ENCODE measurements at regions not wholly inside any gene's neighbourhood (a gene's known extent, or its start where the extent isn't known, plus 50 kb on each side); places are given as distances from the start of the nearest gene placed in this dataset.

DNA sequence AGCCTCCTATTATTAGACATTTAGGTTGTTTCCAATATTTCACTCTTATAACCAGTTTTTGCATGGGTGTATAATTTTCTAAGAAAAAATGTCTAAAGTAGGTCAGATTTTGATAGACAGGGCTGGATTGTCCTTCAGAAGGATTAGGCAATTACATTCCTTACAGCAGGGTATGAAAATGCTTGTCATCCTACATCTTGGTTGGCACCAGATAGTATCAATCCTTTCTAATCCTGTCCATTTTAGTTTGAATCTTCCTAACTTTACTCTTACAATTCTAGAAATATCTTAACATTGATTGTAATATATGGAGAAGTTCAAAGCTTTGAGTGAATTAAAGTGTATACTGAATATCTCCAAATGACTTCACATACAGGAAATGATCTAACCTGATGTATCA is 63.0 kb upstream of the ZBED5 start:
- H3K4me1 Mint-ChIP-seq (ENCODE audit: low read depth): no peaks in the 10 kb centered on the region
- H3K36me3 Mint-ChIP-seq (ENCODE audit: low read depth): peaks cover 4% of the 10 kb centered on the region
- H3K9me3 Mint-ChIP-seq: peaks cover 17% of the 10 kb centered on the region
- H3K4me3 Mint-ChIP-seq: no peak overlapping the region
- intact Hi-C loops (cut with micrococcal nuclease): no loop called here
- H3K27ac Mint-ChIP-seq: no peak overlapping the region
- DNase-seq: no peak
- no peaks in the 10 kb centered on the region for H3K27me3 Mint-ChIP-seq (ENCODE audit: low read depth)
- CTCF ChIA-PET: interaction anchor here (0.6 to 1.4 kb wide), 4 partner anchors 12 to 128 kb away, joined by 4 read pairs; no protein-coding TSS in a partner anchor

DNA sequence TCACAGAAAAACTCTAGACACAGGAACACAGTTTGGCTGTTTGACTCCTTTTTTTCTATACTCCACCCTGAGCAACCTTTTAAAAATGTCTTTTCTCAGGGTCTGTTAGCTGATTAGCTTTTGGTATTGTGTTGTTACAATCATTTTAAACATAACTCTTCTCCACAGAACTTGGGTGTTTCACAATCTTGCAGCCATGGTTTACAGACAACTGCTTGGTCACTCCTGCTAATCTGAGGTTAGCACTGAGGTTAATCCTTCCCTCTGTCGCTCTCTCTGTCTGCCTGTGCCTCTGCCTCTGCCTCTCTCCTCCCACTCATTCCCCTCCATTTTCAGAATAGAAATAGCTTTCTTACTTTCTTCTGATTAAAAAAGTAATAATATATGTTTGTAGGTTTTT is 62.4 kb upstream of the ZBED5 start:
- CTCF ChIA-PET: interaction anchor here (0.6 to 1.4 kb wide), 5 partner anchors 12 to 127 kb away, joined by 4 read pairs; no protein-coding TSS in a partner anchor
- Mint-ChIP-seq H3K36me3 (ENCODE audit: low read depth) (peaks cover 4% of the 10 kb centered on the region), H3K27ac (no peak overlapping the region), H3K4me3 (no peak overlapping the region), H3K9me3 (peaks cover 17% of the 10 kb centered on the region), H3K27me3 (ENCODE audit: low read depth) (no peaks in the 10 kb centered on the region), H3K4me1 (ENCODE audit: low read depth) (no peaks in the 10 kb centered on the region)
- DNase-seq: no peak
- intact Hi-C loops (cut with micrococcal nuclease): no loop called here

DNA sequence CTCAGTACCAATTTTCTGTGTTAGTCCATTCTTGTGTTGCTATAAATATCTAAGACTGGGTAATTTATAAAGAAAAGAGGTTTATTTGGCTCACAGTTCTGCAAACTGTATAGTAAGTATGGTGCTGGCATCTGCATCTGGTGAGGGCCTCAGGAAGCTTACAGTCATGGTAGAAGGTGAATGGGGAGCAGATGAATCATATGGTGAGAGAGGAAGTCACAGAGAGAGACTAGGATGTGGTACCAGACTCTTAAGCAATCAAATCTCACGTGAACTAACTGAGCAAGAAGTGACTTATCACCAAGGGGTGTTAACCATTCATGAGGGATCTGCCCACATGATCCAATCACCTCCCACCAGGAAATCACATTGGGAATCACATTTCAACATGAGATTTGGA is 60.8 kb upstream of the ZBED5 start:
- Mint-ChIP-seq H3K4me3 (no peak overlapping the region), H3K4me1 (ENCODE audit: low read depth) (no peaks in the 10 kb centered on the region)
- CTCF ChIA-PET: no interaction called here

DNA sequence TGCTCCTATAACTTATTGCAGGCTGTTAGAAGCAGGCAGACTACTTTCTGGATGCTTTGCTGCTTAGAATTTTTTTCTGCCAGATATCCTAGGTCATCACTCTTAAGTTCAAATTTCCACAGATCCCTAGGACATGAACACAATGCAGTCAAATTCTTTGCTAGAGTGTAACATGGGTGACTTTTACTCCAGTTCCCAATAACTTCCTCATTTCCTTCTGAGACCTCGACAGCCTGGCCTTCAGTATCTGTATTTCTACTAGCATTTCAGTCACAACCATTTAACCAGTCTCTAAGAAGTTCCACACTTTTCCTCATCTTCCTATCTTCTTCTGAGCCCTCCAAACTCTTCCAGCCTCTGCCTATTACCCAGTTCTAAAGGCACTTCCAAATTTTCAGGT is 60.4 kb upstream of the ZBED5 start:
- Mint-ChIP-seq H3K36me3 (ENCODE audit: low read depth) (peaks cover 4% of the 10 kb centered on the region), H3K4me3 (no peak overlapping the region), H3K27me3 (ENCODE audit: low read depth) (no peaks in the 10 kb centered on the region), H3K4me1 (ENCODE audit: low read depth) (no peaks in the 10 kb centered on the region), H3K27ac (no peak overlapping the region), H3K9me3 (peaks cover 17% of the 10 kb centered on the region)
- no peak for DNase-seq
- CTCF ChIA-PET: interaction anchor here (0.5 kb wide), 1 partner anchor 12 kb away, joined by 3 read pairs; no protein-coding TSS in a partner anchor
- intact Hi-C loops (cut with micrococcal nuclease): no loop called here

More for the DNA sequence above, 60.8 kb upstream of the ZBED5 start:
- H3K27ac Mint-ChIP-seq: no peak overlapping the region
- peaks cover 17% of the 10 kb centered on the region for H3K9me3 Mint-ChIP-seq
- intact Hi-C loops (cut with micrococcal nuclease): no loop called here
- H3K36me3 Mint-ChIP-seq (ENCODE audit: low read depth): peaks cover 4% of the 10 kb centered on the region
- H3K27me3 Mint-ChIP-seq (ENCODE audit: low read depth): no peaks in the 10 kb centered on the region
- DNase-seq: no peak

DNA sequence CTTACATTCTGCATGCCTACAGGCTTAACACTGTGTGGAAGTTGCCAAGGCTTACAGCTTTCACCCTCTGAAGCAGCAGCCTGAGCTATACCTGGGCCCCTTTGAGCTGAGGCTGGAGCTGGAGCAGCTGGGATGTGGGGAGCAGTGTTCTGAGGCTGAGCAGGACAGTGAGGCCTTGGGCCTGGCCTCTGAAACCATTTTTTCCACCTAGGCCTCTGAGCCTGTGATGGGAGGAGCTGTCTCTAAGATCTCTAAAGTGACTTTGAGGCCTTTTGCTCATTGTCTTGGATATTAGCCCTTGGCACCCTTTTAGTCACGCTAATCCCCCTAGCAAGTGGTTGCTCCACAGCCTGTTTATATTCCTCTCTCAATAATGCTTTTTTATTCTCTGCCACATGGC is 59.9 kb upstream of the ZBED5 start:
- DNase-seq: no peak
- CTCF ChIA-PET: interaction anchor here (0.5 to 1.1 kb wide), 4 partner anchors 12 to 1268 kb away, joined by 3 to 4 read pairs (median 3); no protein-coding TSS in a partner anchor
- Mint-ChIP-seq H3K36me3 (ENCODE audit: low read depth) (peaks cover 4% of the 10 kb centered on the region), H3K4me3 (no peak overlapping the region), H3K27ac (no peak overlapping the region), H3K4me1 (ENCODE audit: low read depth) (no peaks in the 10 kb centered on the region), H3K27me3 (ENCODE audit: low read depth) (no peaks in the 10 kb centered on the region), H3K9me3 (peaks cover 17% of the 10 kb centered on the region)
- intact Hi-C loops (cut with micrococcal nuclease): no loop called here

DNA sequence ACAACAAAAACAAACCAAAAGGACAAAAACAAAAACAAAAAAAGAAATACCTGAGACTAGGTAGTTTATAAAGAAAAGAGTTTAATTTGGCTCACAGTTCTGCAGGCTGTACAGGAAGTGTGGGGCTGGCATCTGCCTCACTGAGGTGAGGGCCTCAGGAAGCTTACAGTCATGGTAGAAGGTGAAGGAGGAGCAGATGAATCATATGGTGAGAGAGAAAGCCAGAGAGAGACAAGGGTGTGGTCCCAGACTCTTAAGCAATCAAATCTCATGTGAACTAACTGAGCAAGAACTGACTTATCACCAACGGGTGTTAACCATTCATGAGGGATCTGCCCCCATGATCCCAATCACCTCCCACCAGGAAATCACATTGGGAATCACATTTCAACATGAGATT is 58.8 kb upstream of the ZBED5 start:
- H3K9me3 Mint-ChIP-seq: peaks cover 17% of the 10 kb centered on the region
- H3K27ac Mint-ChIP-seq: no peak overlapping the region
- peaks cover 4% of the 10 kb centered on the region for H3K36me3 Mint-ChIP-seq (ENCODE audit: low read depth)
- no peaks in the 10 kb centered on the region for H3K27me3 Mint-ChIP-seq (ENCODE audit: low read depth)
- CTCF ChIA-PET: no interaction called here
- no peaks in the 10 kb centered on the region for H3K4me1 Mint-ChIP-seq (ENCODE audit: low read depth)
- DNase-seq: no peak
- intact Hi-C loops (cut with micrococcal nuclease): no loop called here
- no peak overlapping the region for H3K4me3 Mint-ChIP-seq

DNA sequence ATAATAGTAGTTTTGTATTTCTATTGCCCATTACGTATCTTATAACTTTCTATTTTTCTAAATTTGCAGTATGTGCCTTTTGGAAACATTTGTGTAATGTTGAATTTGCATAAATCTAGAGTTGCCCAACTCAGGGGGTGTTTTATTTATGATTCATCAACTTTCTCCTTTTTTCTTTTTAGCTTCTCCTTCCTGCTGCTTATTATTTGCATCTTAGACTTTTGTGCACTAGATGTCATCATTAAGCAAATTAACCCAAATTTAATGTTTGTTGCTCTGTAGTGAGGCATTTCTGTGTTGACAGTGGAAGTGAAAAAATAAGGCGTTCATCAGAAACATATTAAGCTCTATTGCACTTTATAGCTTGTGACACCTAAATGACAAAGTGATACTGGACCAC is 56.2 kb upstream of the ZBED5 start:
- no peaks in the 10 kb centered on the region for H3K27me3 Mint-ChIP-seq (ENCODE audit: low read depth)
- intact Hi-C loops (cut with micrococcal nuclease): no loop called here
- CTCF ChIA-PET: interaction anchor here (0.6 to 2.6 kb wide), 6 partner anchors 11 to 483 kb away, joined by 3 to 10 read pairs (median 5); no protein-coding TSS in a partner anchor
- peaks cover 17% of the 10 kb centered on the region for H3K9me3 Mint-ChIP-seq
- H3K36me3 Mint-ChIP-seq (ENCODE audit: low read depth): peaks cover 4% of the 10 kb centered on the region
- no peak overlapping the region for H3K27ac Mint-ChIP-seq
- DNase-seq: no peak
- no peaks in the 10 kb centered on the region for H3K4me1 Mint-ChIP-seq (ENCODE audit: low read depth)
- no peak overlapping the region for H3K4me3 Mint-ChIP-seq

DNA sequence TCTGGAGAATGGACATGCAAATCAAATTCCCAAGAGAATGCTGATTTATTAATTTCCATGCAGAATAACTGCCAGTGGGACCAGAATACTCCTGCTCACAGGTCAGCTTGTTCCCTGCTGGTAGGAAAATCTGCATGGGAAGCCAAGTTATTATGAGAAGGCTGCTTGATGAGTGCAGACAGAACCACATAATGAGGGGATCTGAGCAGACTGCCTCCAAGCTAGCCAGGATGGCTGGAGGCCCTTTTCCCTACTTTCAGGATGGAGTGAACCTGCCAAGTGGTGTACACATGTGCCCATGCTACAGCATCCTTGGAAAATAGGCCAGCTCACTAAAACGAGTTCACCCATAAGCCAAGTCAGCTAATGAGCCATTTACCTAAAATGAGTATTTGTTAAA is 55.2 kb upstream of the ZBED5 start:
- intact Hi-C loops (cut with micrococcal nuclease): no loop called here
- CTCF ChIA-PET: interaction anchor here (2.6 kb wide), 1 partner anchor 120 kb away, joined by 10 read pairs; no protein-coding TSS in a partner anchor
- Mint-ChIP-seq H3K4me3 (no peak overlapping the region), H3K27me3 (ENCODE audit: low read depth) (no peaks in the 10 kb centered on the region), H3K36me3 (ENCODE audit: low read depth) (peaks cover 1% of the 10 kb centered on the region), H3K27ac (no peak overlapping the region), H3K9me3 (peaks cover 9% of the 10 kb centered on the region), H3K4me1 (ENCODE audit: low read depth) (no peaks in the 10 kb centered on the region)
- no peak for DNase-seq

DNA sequence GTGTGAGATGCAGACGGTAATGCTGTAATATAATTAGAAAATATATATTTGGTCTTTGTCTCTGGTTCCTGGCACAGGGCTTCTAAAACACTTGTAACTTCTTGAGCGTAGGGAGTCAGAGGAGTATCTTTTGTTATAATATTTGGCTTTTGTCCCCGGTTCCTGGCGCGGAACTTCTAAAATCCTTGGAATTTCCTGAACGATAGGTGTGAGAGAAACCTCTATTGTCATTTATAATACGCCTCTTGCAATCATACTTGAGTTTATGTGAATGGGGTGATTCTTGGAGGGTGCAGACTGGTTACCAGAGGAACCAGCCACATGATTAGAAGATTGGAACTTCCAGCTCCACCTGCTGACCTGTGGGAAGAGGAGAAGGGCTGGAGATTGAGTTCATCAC is 54.1 kb upstream of the ZBED5 start:
- CTCF ChIA-PET: interaction anchor here (1.0 kb wide), 1 partner anchor 11 kb away, joined by 3 read pairs; no protein-coding TSS in a partner anchor
- H3K9me3 Mint-ChIP-seq: peaks cover 7% of the 10 kb centered on the region
- no peak for DNase-seq
- H3K27me3 Mint-ChIP-seq (ENCODE audit: low read depth): no peaks in the 10 kb centered on the region
- intact Hi-C loops (cut with micrococcal nuclease): no loop called here
- no peak overlapping the region for H3K4me3 Mint-ChIP-seq
- H3K27ac Mint-ChIP-seq: no peak overlapping the region
- no peaks in the 10 kb centered on the region for H3K4me1 Mint-ChIP-seq (ENCODE audit: low read depth)
- no peaks in the 10 kb centered on the region for H3K36me3 Mint-ChIP-seq (ENCODE audit: low read depth)

DNA sequence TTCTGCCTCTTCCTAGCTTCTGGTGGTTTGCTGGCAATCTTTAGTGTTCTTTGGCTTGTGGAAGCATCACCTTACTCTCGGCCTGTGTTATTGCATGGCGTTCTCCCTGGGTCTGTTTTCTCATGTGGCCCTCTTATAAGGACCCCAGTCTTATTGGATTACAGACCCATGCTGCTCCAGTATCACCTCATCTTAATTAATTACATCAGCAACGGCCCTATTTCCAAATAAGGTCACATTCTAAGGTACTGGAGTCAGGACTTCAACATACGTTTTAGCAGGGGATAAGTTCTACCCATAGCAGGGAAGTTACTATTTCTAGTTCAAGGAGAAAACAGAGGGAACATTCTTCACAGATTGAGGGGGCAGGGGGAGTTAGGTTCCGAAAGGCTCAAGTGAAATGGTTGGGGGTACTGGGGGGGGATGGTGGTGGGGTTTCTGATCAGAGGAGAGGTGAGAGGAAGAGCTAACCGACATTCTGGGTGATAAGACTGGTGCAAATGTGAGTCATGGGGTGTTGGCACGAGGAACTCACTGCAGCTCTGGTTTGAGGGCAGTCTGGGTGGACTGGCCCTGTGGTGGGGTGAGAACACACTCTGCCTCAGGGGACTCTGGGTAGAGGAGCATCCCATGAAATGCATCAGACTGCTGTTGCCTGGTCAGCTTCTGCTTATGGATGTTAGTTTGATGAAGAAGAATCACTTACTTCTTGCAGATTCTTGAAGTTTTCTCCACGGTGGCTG is 51.5 kb upstream of the ZBED5 start:
- no peak overlapping the region for H3K4me3 Mint-ChIP-seq
- intact Hi-C loops (cut with micrococcal nuclease): no loop called here
- CTCF ChIA-PET: interaction anchor here (1.0 kb wide), 1 partner anchor 115 kb away, joined by 4 read pairs; no protein-coding TSS in a partner anchor
- H3K27me3 Mint-ChIP-seq (ENCODE audit: low read depth): no peaks in the 10 kb centered on the region
- H3K4me1 Mint-ChIP-seq (ENCODE audit: low read depth): no peaks in the 10 kb centered on the region
- no peaks in the 10 kb centered on the region for H3K36me3 Mint-ChIP-seq (ENCODE audit: low read depth)
- H3K9me3 Mint-ChIP-seq: no peaks in the 10 kb centered on the region
- no peak overlapping the region for H3K27ac Mint-ChIP-seq
- no peak for DNase-seq

DNA sequence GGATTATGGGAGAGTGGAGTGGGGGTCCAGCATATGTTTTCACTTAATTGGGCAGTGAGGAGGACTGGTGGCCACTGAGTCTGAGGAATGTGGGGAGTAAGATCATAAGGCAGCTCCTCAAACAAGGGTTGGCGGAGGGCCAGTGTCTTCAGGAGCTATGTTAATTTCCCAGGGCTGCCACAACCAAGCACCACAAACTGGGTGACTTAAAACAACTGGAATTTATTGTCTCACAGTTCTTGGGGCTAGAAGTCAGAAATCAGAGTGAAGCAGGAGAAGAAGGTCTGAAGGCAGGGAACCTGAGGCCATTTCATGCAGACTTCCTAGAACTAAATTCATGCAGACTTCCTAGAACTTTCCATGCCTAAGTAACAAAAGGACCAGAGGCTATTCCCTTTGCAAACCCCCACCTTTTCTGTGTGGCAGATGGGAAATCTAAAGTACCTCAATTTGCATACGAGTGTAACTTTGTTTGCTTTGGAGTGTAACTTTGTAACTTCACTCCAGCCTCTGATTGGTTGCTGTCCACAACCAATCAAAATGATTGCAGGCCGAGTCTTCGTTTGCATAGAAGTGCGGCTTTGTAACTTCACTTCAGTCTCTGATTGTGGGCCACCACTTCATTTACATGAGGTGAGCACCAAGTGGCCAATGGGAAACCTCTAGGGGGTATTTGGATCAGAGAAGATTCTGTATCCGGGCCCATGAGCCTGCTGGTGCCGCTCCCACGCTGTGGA is 50.5 kb upstream of the ZBED5 start:
- Mint-ChIP-seq H3K27me3 (ENCODE audit: low read depth) (no peaks in the 10 kb centered on the region), H3K27ac (no peak overlapping the region), H3K36me3 (ENCODE audit: low read depth) (no peaks in the 10 kb centered on the region), H3K4me1 (ENCODE audit: low read depth) (no peaks in the 10 kb centered on the region), H3K9me3 (no peaks in the 10 kb centered on the region), H3K4me3 (no peak overlapping the region)
- intact Hi-C loops (cut with micrococcal nuclease): no loop called here
- CTCF ChIA-PET: interaction anchor here (1.5 to 2.4 kb wide), 2 partner anchors 26 to 29 kb away, joined by 3 to 7 read pairs; no protein-coding TSS in a partner anchor
- DNase-seq: no peak

Data from activated naive CD4-positive, alpha-beta T cell treated with anti-CD3 and anti-CD28 coated beads for 36 hours (primary cell).